A549 (cell line): ENCODE measurements at regions not wholly inside any gene's neighbourhood (a gene's known extent, or its start where the extent isn't known, plus 50 kb on each side); places are given as distances from the start of the nearest gene placed in this dataset.

ENCODE experiments used
- ATAC-seq, 2 experiments: fragments of 200-7000 bp in 1 of 2; fragments of >200 bp in 1 of 2; cut with Nextera tagmentation in 1 of 2; cut with Tn5 transposase in 1 of 2; 3 replicates each; pipeline versions ENCODE4 v1.8.0 to v1.9.1; 2018 to 2020; ENCODE audit warnings: mild to moderate bottlenecking in 1 of 2, moderate library complexity in 1 of 2
- CTCF ChIA-PET: fragments of 300-600 bp; sonication (Branson Sonifier 250); formaldehyde crosslinking; extraction: SDS; loops from one replicate; lab custom pipeline; 2021; ENCODE audit warnings: antibody characterized with exemption, inconsistent platforms; lab: Yijun Ruan, JAX
- POLR2A ChIA-PET: fragments of 350-600 bp; formaldehyde crosslinking; extraction: SDS; loops from one replicate; lab custom pipeline; 2021; ENCODE audit warnings: antibody characterized with exemption, inconsistent platforms; lab: Yijun Ruan, JAX
- DNase-seq, 2 experiments: peaks; one replicate each; pipeline versions ENCODE4 v3.0.0 to v3.0.0-alpha.2; 2011 to 2016; ENCODE audit warnings: low read depth in 1 of 2, low spot score in 1 of 2
- FAIRE-seq: peaks from 2 replicates; lab custom pipeline; 2011; peaks lifted over from hg19 to GRCh38; lab: Jason Lieb, UNC
- H3K27ac ChIP-seq, 2 experiments: fragments of >200 bp; sonication (Bioruptor Twin); formaldehyde crosslinking; 3 replicates each; pipeline ENCODE4 v1.5.1; 2016 to 2017
- H3K4me1 ChIP-seq: fragments of >200 bp; sonication (Bioruptor Twin); formaldehyde crosslinking; 3 replicates; pipeline ENCODE4 v1.6.1; 2016
- H3K4me2 ChIP-seq: fragments of >200 bp; sonication (Bioruptor Twin); formaldehyde crosslinking; 3 replicates; pipeline ENCODE4 v1.6.1; 2016
- H3K4me3 ChIP-seq: fragments of >200 bp; sonication (Bioruptor Twin); formaldehyde crosslinking; 3 replicates; pipeline ENCODE4 v1.5.1; 2016
- H3K9me3 ChIP-seq: fragments of >200 bp; sonication (Bioruptor Twin); formaldehyde crosslinking; 3 replicates; pipeline ENCODE4 v1.6.1; 2016
- CBX8 ChIP-seq: fragments of 200-600 bp; sonication (generic); IDR thresholded peaks from 2 replicates; pipeline ENCODE4 v1.6.1; 2016
- CHD2 ChIP-seq: fragments of 150-350 bp; IDR thresholded peaks from 2 replicates; pipeline ENCODE4 v1.6.1; 2014; ENCODE audit warnings: low read length; ENCODE audit not compliant: partially characterized antibody
- CHD4 ChIP-seq: fragments of 200-600 bp; sonication (generic); IDR thresholded peaks from 2 replicates; pipeline ENCODE4 v1.6.1; 2016; ENCODE audit warnings: antibody characterized with exemption, mild to moderate bottlenecking, borderline replicate concordance
- FOSB ChIP-seq: fragments of 250-450 bp; sonication (Bioruptor Pico); IDR thresholded peaks from 2 replicates; pipeline ENCODE4 v1.5.0; 2020; ENCODE audit warnings: mild to moderate bottlenecking, moderate library complexity
- FOXS1 ChIP-seq: fragments of 250-450 bp; sonication (Bioruptor Pico); IDR thresholded peaks from 2 replicates; pipeline ENCODE4 v1.5.0; 2020; ENCODE audit warnings: mild to moderate bottlenecking, moderate library complexity
- GATA3 ChIP-seq: IDR thresholded peaks from 2 replicates; pipeline ENCODE4 v1.6.1; 2012; ENCODE audit warnings: borderline replicate concordance
- HEYL ChIP-seq: fragments of 250-450 bp; sonication (Bioruptor Pico); IDR thresholded peaks from 2 replicates; pipeline ENCODE4 v1.8.0; 2021; ENCODE audit warnings: mild to moderate bottlenecking, moderate library complexity
- HOXB5 ChIP-seq: fragments of 250-450 bp; sonication (Bioruptor Pico); IDR thresholded peaks from 2 replicates; pipeline ENCODE4 v1.5.0; 2020; ENCODE audit warnings: mild to moderate bottlenecking, moderate library complexity
- KDM1A ChIP-seq: fragments of 200-600 bp; sonication (generic); IDR thresholded peaks from 2 replicates; pipeline ENCODE4 v1.6.1; 2016; ENCODE audit warnings: low read depth, mild to moderate bottlenecking
- NFE2L2 ChIP-seq: fragments of 150-350 bp; conservative IDR thresholded peaks from 2 replicates; pipeline ENCODE4 v1.6.1; 2014; ENCODE audit warnings: low read length
- RARB ChIP-seq: fragments of 250-450 bp; sonication (Bioruptor Pico); IDR thresholded peaks from 2 replicates; pipeline ENCODE4 v1.8.0; 2021; ENCODE audit warnings: mild to moderate bottlenecking, moderate library complexity
- ZFP36 ChIP-seq: fragments of 450-650 bp; IDR thresholded peaks from 2 replicates; pipeline ENCODE4 v1.6.1; 2014; ENCODE audit warnings: borderline replicate concordance; ENCODE audit not compliant: partially characterized antibody
- WGBS: methylation state at CpG from one replicate; pipeline ENCODE4 v1.1.6; 2017; ENCODE audit errors: missing lambda C conversion rate; 5-methylcytosine and 5-hydroxymethylcytosine counted together
- TF ChIP-seq, protein P1 (sequence below): fragments of 250-450 bp; sonication (Bioruptor Pico); IDR thresholded peaks from 2 replicates; pipeline ENCODE4 v1.5.0; 2021; ENCODE audit warnings: mild to moderate bottlenecking, moderate library complexity, borderline replicate concordance
- TF ChIP-seq, protein P2 (sequence below): IDR thresholded peaks from 2 replicates; pipeline ENCODE4 v1.6.1; 2012
- TF ChIP-seq, protein P3 (sequence below): fragments of 150-350 bp; IDR thresholded peaks from 2 replicates; pipeline ENCODE4 v1.6.1; 2014; ENCODE audit warnings: low read depth, mild to moderate bottlenecking, low read length
- TF ChIP-seq, protein P4 (sequence below): fragments of >200 bp; sonication (Bioruptor Twin); formaldehyde crosslinking; IDR thresholded peaks from 2 replicates; pipeline ENCODE4 v1.6.1; 2016
- TF ChIP-seq, protein P5 (sequence below): IDR thresholded peaks from 2 replicates; pipeline ENCODE4 v1.6.1; 2012
- TF ChIP-seq, protein P6 (sequence below): fragments of >200 bp; sonication (Bioruptor Twin); formaldehyde crosslinking; IDR thresholded peaks from 3 replicates; pipeline ENCODE4 v1.5.1; 2016

DNA sequence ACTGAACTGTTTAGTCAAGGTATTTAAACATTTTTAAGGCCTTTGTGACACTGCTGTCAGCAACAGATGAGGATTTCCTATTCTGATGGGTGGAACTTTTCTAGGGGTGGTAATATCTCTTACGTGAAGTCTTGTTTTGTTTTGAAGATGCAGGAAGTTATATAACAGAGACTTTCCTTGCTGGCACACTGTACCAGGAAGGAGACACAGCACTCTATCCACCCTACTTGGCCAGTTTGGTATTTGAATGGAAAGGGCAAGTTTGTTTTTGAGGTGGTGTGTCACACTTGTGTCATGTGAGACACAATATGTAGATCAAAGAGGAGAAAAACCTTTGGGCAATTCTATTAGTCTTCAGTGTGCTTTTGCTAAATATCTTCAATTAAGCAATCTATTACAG lies 51.6 kb upstream of the SRP54 start:
- DNase-seq (peak in 1 of 2 experiments; percentile 22), ATAC-seq (no peak), FAIRE-seq (no peak)
- no peak overlapping the region for H3K27ac ChIP-seq
- TF ChIP-seq, protein P1, sequence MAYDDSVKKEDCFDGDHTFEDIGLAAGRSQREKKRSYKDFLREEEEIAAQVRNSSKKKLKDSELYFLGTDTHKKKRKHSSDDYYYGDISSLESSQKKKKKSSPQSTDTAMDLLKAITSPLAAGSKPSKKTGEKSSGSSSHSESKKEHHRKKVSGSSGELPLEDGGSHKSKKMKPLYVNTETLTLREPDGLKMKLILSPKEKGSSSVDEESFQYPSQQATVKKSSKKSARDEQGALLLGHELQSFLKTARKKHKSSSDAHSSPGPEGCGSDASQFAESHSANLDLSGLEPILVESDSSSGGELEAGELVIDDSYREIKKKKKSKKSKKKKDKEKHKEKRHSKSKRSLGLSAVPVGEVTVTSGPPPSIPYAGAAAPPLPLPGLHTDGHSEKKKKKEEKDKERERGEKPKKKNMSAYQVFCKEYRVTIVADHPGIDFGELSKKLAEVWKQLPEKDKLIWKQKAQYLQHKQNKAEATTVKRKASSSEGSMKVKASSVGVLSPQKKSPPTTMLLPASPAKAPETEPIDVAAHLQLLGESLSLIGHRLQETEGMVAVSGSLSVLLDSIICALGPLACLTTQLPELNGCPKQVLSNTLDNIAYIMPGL (CRISPR knock-in tag), result no peak
- TF ChIP-seq KDM1A, result no peak
- TF ChIP-seq, protein P2, sequence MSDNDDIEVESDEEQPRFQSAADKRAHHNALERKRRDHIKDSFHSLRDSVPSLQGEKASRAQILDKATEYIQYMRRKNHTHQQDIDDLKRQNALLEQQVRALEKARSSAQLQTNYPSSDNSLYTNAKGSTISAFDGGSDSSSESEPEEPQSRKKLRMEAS, result no peak
- TF ChIP-seq, protein P3, sequence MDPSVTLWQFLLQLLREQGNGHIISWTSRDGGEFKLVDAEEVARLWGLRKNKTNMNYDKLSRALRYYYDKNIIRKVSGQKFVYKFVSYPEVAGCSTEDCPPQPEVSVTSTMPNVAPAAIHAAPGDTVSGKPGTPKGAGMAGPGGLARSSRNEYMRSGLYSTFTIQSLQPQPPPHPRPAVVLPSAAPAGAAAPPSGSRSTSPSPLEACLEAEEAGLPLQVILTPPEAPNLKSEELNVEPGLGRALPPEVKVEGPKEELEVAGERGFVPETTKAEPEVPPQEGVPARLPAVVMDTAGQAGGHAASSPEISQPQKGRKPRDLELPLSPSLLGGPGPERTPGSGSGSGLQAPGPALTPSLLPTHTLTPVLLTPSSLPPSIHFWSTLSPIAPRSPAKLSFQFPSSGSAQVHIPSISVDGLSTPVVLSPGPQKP, result no peak
- TF ChIP-seq ZFP36, result no peak
- no peak for TF ChIP-seq FOSB (CRISPR knock-in tag)
- no peak for TF ChIP-seq RARB (CRISPR knock-in tag)
- TF ChIP-seq FOXS1 (CRISPR knock-in tag), result no peak
- no peak for TF ChIP-seq HEYL (CRISPR knock-in tag)
- TF ChIP-seq HOXB5 (CRISPR knock-in tag), result no peak
- TF ChIP-seq NFE2L2, result no peak
- TF ChIP-seq, protein P4, sequence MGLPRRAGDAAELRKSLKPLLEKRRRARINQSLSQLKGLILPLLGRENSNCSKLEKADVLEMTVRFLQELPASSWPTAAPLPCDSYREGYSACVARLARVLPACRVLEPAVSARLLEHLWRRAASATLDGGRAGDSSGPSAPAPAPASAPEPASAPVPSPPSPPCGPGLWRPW, result no peak
- no peak for TF ChIP-seq CBX8
- no peak for TF ChIP-seq CHD4
- TF ChIP-seq GATA3, result no peak
- peaks cover 14% of the 10 kb centered on the region; the same call in 2 of the 3 replicates for H3K4me1 ChIP-seq
- CTCF ChIA-PET, result no interaction called here
- H3K4me2 ChIP-seq, result no peak overlapping the region
- H3K4me3 ChIP-seq, result no peak overlapping the region
- WGBS, result 52% methylated on average over 1 of the region's 1 CpG
- POLR2A ChIA-PET, result no interaction called here
- H3K9me3 ChIP-seq, result no peaks in the 10 kb centered on the region

DNA sequence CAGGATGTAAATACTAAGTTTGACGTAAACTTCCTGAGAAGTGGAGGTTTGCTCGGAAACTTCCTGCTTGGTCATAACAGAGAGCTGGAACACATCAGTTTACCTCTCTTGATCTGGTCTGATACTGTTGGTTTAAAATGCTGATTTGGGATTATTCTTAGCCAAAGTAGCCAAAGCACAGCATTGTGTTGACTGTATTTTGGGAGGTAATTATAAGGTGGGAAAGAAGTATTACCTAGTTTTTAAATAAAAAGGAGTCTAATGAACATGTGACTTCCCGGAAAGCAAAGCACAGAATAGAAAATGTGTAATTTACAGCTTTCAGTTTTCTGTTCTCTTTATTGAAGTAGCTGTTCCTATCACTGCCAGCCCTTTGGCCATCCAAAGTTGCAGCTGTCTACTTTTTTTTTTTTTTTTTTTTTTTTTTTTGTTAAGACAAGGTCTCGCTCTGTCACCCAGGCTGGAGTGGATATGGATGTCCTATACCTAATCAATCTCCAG lies 52.2 kb upstream of the SRP54 start:
- FAIRE-seq, result no peak
- no peak overlapping the region for H3K4me3 ChIP-seq
- no peak overlapping the region for H3K27ac ChIP-seq
- no peaks in the 10 kb centered on the region for H3K9me3 ChIP-seq
- TF ChIP-seq, protein P5, sequence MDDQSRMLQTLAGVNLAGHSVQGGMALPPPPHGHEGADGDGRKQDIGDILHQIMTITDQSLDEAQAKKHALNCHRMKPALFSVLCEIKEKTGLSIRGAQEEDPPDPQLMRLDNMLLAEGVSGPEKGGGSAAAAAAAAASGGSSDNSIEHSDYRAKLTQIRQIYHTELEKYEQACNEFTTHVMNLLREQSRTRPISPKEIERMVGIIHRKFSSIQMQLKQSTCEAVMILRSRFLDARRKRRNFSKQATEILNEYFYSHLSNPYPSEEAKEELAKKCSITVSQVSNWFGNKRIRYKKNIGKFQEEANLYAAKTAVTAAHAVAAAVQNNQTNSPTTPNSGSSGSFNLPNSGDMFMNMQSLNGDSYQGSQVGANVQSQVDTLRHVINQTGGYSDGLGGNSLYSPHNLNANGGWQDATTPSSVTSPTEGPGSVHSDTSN, result no peak
- no peak for TF ChIP-seq CHD2
- TF ChIP-seq, protein P6, sequence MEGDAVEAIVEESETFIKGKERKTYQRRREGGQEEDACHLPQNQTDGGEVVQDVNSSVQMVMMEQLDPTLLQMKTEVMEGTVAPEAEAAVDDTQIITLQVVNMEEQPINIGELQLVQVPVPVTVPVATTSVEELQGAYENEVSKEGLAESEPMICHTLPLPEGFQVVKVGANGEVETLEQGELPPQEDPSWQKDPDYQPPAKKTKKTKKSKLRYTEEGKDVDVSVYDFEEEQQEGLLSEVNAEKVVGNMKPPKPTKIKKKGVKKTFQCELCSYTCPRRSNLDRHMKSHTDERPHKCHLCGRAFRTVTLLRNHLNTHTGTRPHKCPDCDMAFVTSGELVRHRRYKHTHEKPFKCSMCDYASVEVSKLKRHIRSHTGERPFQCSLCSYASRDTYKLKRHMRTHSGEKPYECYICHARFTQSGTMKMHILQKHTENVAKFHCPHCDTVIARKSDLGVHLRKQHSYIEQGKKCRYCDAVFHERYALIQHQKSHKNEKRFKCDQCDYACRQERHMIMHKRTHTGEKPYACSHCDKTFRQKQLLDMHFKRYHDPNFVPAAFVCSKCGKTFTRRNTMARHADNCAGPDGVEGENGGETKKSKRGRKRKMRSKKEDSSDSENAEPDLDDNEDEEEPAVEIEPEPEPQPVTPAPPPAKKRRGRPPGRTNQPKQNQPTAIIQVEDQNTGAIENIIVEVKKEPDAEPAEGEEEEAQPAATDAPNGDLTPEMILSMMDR, result no peak
- TF ChIP-seq, all 56 proteins: peak for 0
- WGBS, result 69% methylated on average over 4 of the region's 4 CpGs
- ATAC-seq (no peak), DNase-seq (no peak)
- ChIA-PET CTCF (interaction anchor here (0.6 kb wide), 1 partner anchor 229 kb away, joined by 3 read pairs; no protein-coding TSS in a partner anchor), POLR2A (no interaction called here)
- Histone ChIP-seq H3K4me2 (no peak overlapping the region), H3K4me1 (peaks cover 14% of the 10 kb centered on the region; the same call in 2 of the 3 replicates)
